Body of pancreas (tissue), 4 donors: ENCODE measurements at regions not wholly inside any gene's neighbourhood (a gene's known extent, or its start where the extent isn't known, plus 50 kb on each side); places are given as distances from the start of the nearest gene placed in this dataset.

Source experiments
- CTCF ChIP-seq, 7 experiments: fragments of 450-650 bp in 4 of 7; fragments of 200-600 bp in 3 of 7; sonication (generic) in 3 of 7; IDR thresholded peaks; one replicate each; pipeline ENCODE4 v1.5.1; 2016 to 2019; ENCODE audit warnings: antibody characterized with exemption in 7 of 7
- POLR2A ChIP-seq, 3 donors: fragments of 450-650 bp; IDR thresholded peaks; one replicate each; pipeline ENCODE4 v1.6.1; 2016; ENCODE audit warnings: antibody characterized with exemption in 3 of 3, mild to moderate bottlenecking in 2 of 3

GRCh38 chr2:154587739-154588138 lies 110.8 kb upstream of the KCNJ3 start:
- TF ChIP-seq CTCF (IDR thresholded peaks at IDR 0.05), result no peak
- TF ChIP-seq POLR2A (IDR thresholded peaks at IDR 0.05), result no peak
